ENCODE measurements at regions not wholly inside any gene's neighbourhood (a gene's known extent, or its start where the extent isn't known, plus 50 kb on each side); places are given as distances from the start of the nearest gene placed in this dataset.
A peak's percentile ranks its signal among the peaks of the same experiment; 100 is the strongest.
"Not testable (repeated sequence)": the region's sequence is repeated elsewhere in the genome, so short reads cannot be mapped to it uniquely, and the experiment has no call there.

DNA sequence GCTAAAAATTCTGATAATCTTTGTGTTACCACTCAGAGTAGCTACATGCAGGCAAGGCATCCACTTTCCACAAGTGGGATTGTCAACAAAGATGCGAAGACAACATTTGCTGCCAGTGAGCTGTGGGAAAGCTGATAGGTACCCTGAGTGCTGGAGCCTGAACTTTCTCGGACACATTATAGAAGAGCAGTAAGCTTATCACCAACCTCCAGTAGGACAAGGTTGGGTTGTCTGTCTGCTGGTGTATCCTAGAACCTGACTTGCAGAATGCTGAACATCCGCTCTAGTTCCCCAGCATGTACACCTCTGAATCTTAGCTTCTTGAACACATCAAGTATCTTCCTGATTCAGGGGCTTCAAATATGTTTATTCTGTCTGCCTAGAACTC, 103.8 kb upstream of the PPM1H start:
- no peak for DNase-seq

DNA sequence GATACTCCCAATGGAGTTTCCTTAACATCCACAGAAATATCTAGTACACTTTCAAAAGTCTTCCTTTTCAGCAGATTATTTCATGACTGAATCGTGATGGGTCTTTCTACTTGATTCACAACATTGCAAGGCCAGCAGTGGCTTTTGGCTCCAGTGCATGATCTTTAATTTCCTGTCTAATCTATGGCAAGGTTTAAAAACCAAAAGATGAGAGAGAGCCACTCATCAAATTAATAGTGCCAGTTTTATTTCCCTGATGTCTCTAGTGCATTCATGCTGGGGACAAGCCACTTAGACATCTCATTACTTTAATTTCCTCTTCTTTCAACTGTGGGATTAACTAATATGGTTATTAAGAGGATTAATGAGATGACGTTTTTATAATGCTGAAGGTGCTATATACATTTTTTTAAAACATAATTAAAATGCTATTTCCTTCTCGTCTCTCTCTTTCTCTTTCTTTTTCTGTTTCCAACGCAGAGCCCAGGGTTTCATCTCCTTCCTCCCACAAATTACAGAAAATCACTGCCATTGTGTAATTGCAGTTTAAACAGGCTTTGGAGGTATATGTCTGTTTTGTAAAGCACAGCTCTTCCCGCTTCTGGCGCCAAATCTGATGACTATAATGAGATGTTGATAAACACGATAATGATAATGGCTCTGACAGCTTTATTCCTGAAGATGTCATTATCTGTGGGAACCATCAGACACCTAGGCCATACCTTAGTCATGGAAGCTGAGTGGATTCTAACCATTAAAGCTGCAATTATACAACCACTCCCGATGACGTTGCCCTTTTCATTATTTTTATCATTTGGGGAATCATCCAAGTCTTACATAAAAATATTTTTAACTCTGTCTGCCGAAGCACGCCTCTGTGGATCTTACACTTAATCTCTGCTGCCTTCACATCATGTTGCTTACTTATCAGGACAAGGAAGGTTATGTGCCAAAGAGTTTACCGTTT, 103.1 kb upstream of the PPM1H start:
- peak; percentile 68 to 96 for DNase-seq

DNA sequence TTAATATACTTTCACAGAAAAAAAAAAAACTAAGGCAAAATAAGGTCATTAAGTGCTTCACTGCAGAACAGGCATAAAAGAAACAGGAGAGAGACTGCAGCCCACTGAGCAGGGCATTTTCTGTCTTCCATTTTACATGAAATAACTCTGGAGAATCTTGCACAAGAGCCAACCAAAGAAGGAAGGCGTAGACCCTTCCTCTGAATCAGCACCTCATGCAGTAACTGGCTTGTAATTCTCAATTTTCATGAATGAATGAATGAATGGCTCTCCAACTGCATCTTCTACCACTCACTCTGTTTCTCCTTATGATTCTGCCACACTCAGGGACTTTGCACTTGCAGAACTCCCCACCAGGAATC, 102.0 kb upstream of the PPM1H start:
- DNase-seq, result no peak

DNA sequence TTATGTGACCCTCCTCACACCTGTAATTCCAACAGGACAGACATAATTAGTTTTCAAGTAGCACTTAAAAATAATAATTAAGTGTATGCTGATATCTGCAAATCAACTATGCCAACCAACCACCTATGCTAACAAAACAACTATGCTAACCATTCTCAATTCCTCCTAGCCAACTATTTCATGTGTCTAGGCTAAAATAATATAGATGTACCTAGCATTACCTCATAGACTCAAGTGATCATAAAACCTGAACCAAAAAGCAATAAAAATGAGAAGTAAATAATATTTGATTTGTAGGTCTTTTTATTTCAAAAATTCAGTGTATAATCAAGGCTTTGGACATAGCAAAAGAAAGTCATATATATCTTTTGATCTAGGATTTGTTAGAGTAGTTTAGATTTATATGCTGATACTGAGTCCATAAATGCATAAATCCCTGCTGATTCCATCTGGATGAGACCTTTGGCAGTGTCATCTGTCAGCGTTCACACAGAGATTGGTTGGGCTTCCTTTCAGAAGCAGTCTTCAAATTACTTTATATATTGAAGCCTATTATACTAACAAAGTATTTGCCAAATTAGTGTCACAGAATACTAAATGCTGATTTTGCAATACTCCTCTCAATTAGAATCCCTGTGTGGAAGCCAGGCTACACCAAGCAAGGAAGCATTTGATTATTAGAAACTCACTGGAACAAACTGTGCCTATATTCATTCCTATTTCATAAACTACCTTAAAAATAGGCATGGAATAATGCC, 101.4 kb upstream of the PPM1H start:
- no peak for DNase-seq

DNA sequence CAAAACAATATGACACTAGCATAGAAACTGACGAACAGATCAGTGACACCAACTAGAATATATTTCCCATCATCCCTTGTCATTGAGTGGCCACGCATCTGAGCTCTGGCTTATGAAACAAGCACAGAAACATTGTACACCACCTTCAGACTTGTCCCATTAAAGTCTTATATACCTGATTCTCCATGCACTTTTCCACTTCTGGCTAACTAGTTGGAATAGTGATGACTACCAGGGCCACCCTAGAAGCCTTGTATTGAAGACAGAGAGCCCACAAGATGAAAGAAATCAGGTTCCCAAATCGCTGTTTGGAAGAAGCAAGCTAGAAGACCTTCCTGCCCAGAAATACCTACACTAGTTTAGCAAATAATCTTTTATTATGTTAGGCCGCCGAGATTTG, 99.7 kb upstream of the PPM1H start:
- no peak for DNase-seq

DNA sequence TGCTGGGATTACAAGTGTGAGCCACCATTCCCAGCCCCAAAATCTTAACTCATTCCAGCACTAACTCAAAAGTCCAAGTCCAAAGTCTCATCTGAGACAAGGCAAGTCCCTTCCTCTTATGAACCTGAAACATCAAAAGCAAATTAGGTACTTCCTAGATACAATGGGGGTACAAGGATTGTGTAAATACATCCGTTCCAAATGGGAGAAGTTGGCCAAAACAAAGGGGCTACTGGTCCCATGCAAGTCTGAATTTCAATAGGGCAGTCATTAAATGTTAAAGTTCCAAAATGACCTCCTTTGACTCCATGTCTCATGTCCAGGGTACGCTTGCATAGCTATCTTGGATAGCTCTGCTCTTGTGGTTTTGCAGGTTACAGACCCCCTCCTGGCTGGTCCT, 94.7 kb upstream of the PPM1H start:
- no peak for DNase-seq

DNA sequence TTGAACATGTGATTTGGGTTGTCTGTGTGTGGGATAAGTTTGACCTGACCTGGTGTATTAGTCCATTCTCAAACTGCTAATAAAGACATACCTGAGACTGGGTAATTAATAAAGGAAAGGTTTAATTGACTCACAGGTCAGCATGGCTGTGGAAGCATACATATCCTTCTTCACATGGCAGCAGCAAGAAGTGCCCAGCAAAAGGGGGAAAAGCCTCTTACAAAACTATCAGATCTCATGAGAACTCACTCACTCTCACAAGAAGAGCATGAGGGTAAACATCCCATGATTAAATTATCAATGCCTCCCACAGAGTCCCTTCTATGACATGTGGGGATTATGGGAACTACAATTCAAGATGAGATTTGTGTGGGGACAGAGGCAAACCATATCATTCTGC, 94.0 kb upstream of the PPM1H start:
- no peak for DNase-seq

DNA sequence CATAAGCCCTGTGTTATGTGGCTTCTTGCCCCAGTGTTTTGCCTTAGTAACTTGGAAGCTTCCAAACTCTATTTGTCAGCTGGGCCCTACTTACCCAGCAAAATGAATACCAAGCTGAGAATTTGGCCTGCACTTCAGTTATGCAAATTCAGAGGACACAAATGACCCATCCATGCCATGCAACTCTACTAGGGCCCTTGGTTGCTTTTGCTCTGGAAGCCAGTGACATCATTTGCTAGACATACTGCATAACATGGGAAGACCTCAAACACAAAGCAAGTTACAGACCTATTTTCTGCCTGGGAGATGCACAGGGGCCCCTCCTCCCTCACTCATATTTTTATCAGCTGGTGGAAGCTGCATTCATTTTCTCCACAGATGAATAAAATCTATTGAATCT, 90.2 kb upstream of the PPM1H start:
- no peak for DNase-seq

DNA sequence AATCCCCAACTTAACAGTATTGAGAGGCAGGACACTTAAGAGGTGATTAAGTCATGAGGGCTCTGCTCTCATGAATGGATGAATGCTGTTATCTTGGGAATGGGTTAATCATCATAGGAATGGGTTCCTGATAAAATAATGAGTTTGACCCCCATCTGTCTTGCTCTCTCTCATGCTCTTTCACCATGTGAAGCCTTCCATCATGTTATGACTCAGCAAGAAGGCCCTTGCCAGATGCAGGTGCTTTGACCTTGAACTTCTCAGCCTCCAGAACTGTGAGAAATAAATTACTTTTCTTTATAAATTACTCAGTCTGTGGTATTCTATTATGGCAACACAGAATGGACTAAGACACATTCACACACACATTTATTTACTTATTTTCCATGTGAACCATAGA, 89.0 kb upstream of the PPM1H start:
- DNase-seq, result no peak

DNA sequence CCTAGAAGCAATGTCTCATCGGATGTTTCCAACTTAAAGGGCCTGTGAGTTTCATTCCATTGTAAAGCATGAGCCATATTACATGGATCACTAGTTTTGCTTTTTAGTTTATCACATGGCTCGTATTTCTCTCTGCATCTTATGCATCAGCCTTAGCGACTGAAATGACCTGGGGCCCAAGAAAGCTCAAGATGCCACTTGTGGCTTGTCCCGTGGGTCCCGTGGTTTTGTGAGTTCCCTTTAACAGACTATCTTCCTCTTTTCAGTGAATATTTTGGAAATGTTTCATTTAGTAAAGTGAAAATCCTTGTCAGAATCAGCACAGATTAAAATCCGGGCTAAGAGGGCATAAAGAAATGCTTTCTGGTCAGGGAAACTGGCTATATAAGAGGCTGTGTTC, 86.2 kb upstream of the PPM1H start:
- DNase-seq, result no peak

DNA sequence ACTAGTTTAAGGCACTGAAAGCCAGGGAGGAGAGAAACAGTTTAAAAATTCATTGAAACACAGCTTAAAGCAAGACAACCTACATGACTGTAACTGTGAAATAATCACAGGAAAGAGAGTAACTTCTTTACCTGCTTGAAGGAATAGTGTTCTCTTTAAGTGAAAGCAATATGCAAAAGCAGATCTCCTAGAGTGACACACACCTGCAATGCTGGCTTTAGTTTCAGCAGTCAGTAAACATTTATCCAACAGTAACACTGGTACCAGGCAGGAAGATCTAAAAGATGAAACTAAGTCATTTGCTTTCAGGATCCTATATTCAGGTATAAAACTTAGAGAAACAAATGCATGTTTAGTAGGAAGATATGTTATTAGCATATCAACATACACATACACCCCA, 85.3 kb upstream of the PPM1H start:
- DNase-seq, result no peak

DNA sequence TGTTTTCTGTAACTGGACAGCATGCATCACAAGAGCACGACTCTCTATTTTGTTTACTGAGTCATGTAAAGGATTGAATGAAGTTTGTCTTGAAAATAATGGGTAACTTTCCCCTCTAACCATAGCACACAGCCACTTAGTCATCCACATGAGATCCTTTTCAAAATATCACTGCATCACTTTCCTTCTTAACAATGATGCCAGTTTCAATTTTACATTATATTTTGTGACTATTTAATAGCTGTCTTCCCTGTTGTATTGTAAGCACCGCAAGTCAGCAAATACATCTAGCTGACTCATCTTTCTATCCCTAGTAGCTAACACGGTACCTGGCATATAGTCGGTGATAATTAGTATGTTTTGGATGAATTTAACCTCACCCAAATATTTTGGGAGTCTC, 83.3 kb upstream of the PPM1H start:
- no peak for DNase-seq

DNA sequence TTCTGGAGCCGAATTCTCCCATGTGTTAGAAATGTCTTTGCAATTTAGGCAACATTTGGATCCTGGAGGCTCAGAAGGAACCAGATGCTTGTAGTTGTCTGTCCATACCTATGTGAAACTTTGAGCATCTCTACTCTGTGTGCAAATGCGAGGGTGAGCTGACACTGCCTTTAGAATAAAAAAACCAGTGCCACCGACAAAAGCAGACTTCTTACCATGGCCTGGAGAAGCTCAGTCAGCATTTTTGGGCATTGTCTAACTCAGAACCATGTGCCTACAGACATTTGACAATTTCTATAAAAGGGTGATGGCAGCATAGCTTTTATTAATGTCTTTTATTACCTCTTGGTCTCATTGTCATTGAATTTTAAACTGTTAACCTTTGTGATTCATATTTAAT, 78.4 kb upstream of the PPM1H start:
- DNase-seq, result no peak

DNA sequence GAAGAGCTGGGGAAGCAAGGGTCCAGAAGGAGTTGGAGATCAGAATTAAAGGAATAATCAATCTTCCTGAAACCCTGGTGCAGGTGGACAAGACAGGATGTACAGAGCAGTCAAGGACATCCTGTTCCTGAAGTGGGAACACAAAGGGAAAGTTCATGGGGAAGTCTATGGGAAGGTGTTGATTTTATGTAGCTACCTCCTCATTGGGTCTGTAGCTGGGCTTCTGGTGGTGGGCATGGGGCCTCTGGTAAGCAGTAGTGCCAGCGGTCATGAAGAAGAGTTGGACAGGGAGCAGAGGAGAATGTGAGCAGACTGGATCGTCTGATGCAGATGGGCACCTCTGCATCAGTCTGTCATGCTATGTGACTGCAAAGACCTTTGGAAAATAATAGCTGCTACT, 75.7 kb upstream of the PPM1H start:
- no peak for DNase-seq

DNA sequence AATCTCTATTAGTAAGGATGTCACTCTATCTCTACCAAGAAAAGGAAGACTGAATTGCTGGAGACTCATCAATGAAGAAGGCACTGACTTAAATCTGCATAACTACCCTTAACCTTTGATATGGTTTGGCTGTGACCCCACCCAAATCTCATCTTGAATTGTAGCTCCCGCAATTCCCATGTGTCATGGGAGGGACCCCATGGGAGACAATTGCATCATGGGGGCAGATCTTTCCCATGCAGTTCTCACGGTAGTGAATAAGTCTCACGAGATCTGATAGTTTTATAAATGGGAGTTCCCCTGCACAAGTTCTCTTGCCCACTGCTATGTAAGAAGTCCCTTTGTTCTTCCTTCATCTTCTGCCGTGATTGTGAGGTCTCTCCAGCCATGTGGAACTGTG, 73.4 kb upstream of the PPM1H start:
- no peak for DNase-seq

DNA sequence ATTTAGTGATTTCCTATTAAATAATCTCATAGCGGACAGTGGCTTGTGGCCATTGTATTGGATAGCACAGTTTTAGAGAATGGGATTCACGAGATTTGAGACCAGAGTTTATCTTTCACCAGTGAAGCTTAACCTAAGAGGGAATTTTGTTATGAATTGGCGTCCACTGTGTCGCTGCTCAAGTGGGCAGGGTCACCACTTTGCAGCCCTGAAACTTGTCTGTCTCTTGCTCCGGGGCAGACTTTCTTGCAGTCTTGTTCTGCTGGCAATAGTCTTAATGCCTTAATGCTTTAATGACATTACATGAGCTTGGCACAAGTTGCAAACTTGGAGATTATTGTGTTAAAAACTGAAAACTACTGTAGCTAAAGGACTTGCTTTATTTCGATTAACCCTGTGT, 72.8 kb upstream of the PPM1H start:
- DNase-seq, result no peak

DNA sequence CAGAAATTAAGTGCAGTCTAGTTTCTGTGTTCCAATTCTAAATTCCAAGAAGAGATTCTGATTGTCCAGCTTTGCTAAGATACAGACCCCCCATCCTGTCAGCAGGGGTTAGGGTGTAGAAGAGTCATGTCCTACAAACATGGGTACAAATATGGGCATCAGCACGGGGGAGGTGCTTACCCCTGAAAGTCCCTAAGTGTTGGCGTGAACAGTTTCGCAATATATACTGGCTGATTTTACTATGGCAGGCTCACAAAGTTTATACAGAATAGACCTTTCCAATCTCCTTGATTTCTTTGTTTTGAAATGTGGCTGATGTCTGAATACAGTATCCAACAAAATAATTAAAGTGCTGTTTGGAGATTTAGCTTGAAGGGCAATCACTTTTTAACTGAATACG, 71.6 kb upstream of the PPM1H start:
- no peak for DNase-seq

DNA sequence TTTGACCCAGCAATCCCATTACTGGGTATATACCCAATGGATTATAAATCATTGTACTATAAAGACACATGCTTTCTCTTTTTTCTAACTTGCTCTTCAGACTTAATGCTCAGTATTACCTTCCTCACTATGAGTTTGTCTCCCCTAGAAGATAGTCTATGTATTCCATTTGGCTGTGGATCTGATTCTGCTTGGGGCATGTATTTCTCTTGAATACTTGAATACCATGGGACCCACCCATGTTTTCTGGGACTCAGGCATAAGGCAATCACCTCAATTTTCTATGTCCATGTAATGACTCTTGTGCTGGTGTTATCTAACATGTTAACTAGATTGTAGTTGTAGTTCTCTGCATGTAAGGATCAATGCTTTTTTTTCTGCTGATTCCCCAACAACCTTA, 70.4 kb upstream of the PPM1H start:
- DNase-seq, result no peak

DNA sequence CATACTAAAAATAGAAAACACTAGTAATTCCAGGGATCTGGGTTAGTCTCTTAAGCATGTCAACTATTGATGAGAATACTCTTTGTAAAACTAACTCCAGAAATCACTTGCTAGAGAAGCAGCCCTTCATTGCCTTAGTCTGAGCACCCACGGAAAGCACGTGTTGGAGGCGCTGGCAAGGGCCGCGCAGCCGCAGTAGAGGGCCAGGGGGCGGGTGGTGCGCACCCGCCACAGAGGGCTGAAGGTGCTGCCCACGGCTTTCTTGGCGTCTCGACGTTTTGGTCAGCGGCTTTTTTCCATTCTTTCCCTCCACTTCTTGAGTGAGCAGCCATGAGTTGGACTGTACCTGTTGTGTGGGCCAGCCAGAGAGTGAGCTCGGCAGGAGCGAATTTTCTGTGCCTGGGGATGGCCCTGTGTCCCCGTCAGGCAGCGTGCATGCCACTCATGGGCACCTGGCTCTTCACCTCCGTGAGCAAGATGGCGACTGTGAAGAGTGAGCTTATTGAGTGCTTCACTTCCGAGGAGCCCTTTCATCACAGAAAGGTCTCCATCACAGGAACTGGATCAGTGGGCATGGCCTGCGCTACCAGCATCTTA, 68.4 kb upstream of the PPM1H start:
- DNase-seq, result no peak

DNA sequence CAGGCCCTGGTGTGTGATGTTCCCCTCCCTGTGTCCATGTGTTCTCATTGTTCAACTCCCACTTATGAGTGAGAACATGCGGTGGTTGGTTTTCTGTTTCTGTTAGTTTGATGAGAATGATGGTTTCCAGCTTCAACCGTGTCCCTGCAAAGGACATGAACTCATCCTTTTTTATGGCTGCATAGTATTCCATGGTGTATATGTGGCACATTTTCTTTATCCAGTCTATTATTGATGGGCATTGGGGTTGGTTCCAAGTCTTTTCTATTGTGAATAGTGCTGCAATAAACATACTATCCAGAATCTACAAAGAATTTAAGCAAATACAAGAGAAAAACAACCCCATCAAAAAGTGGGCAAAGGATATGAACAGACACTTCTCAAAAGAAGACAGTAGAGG, 67.1 kb upstream of the PPM1H start:
- not testable (repeated sequence) for DNase-seq

DNA sequence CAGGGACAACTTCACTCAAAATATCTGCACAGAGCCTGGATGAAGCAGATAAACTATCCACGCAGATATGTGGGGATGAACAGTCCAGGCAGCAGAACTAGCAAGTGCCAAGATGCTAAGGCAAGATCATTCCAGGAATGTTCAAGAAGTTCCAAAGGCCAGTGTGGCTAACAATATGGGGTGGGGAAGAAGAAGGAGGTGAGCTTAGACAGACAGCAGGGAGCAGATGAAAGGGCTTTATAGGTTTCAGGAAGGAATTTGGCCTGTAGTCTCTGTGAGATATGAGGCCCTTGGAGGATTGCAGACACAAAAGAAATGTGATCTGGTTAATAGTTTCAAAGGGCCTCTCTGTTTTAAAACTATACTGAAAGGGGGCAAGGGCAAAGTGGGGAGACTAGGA, 63.5 kb upstream of the PPM1H start:
- no peak for DNase-seq

DNA sequence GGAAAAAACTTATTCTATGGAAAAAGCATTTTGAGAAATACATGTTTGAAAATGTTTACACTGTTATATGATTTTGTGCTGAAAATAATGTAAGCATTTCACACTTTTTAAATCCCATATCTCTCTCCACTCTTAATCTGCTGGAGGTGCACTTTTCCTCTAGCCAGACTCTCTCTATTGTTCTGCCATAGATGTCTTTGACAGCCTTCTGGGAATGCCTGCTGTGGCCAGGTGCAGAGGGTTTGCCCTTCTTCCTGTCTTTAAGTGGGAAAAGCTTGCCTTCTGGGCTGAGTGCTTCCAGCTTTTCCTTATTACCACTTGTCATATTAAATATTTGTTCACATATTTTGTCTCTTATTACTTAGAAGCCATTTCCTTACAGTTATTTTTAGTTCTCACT, 60.1 kb upstream of the PPM1H start:
- DNase-seq, result peak in 1 of 2 experiments; percentile 36

DNA sequence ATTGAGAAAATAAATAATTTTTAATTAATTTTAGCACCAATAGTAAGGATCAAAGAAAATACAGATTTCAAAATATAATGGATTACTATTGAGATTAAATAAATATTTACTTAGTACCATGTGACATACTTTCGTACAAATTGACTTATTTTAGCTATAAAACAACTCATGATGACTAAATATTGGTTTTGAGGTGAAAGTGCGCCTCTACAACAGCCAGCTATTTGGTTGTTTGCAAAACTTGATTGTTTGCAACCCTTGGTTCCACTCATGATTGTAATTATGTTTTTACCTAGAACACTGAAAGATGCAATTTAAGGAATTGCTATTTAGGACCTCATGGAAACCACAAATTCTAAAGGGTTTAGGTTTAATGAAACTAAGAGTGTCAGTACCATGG, 51.9 kb upstream of the PPM1H start:
- DNase-seq, result no peak
